HG03139 (cell line): ENCODE measurements at regions not wholly inside any gene's neighbourhood (a gene's known extent, or its start where the extent isn't known, plus 50 kb on each side); places are given as distances from the start of the nearest gene placed in this dataset.
"Not testable (repeated sequence)": the region's sequence is repeated elsewhere in the genome, so short reads cannot be mapped to it uniquely, and the experiment has no call there.

Experiments
- ATAC-seq: cut with Tn5 transposase; IDR thresholded peaks from one replicate; pipeline ENCODE4 v1.9.1; 2021; ENCODE audit not compliant: unreplicated experiment

DNA sequence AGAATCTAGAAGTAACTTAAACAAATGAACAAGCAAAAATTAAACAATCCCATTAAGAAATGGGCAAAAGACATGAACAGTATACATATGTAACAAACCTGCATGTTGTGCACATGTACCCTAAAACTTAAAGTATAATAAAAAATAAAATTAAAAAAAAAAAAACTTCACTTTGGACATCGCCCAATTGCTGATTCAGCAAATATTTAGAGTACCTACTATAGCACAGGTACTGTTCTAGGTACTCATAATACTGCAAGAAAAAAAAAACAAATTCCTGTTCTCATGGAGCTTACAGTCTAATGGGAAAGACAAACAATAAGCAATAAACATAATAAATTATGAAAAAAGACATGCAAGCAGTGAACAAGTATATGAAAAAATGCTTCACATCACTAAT is 501.5 kb upstream of the HS3ST5 start:
- no peak for ATAC-seq

DNA sequence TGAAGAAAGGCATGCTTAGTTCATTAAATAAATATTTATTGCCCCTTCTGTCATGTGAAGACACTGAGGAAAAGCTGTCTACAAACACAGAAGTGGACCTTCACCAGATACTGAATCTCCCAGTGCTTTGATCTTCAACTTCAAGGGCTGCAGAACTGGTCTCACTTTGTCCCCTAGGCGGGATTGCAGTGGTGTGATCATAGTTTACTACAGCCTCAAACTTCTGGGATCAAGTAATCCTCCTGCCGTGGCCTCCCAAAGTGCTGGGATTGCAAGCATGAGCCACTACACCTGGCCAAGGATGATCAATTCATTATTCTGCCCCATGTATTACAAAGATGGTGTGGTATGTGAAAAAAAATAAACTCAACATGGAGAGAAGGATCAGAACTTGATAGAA is 496.2 kb upstream of the HS3ST5 start:
- no peak for ATAC-seq

- no peak for ATAC-seq
Observed at GRCh38 chr6:114833211-114833610, 490.4 kb upstream of the HS3ST5 start.

DNA sequence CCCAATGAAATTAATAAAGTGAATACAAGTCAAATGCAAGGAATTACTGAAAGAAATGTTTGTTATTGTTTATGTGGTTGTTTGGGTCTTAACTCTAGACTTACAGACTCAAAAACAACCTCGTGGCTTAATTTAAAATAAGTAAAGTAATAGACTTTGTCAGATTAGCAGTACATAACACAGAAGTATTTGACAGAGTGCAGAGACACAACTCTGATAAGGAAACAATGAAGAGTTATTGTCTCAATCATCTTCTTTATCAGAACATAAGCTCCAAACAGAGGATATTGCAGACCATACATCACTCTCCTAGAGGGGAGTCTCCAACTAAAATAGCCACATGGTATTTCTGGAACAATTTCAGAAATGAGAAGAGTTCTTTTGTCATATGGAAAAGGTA is 487.7 kb upstream of the HS3ST5 start:
- ATAC-seq, result no peak

- ATAC-seq, result no peak
Observed at GRCh38 chr6:114827135-114827534, 484.3 kb upstream of the HS3ST5 start.

- ATAC-seq, result no peak
Observed at GRCh38 chr6:114824409-114824808, 481.6 kb upstream of the HS3ST5 start.

DNA sequence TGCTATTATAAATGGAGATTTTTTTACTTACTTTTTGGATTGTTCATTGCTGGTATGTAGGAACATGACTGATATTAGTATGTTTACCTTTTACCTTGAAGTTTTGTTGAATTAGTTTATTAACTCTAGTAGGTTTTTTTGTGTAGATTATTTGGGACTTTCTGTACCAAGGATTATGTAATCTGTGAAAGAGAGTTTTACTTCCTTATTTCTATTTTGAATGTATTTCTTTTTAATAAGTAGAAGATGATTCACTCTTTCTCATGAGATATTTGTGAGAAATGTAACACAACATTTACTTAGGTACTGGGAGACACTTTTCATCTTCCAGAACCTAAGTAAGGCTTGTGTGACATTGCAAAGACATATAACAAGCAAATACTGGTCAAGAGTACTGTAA is 473.9 kb upstream of the HS3ST5 start:
- ATAC-seq, result no peak

DNA sequence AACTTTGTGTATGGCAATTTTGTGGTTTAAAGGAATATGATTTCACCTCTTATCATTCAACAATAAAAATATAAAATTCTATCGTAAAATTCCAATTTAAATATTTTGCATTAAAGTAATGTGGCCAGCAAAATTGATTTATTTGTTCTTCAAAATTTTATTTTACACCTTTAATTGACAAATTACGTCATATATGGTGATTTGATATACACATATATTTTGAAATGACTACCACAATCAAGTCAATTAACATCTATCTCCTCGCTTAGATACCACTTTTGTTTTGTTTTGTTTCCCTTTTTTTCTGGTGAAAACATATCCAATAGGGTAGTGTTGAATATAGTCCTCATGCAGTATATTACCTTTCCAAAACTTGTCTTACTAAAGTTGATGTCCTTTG is 467.6 kb upstream of the HS3ST5 start:
- ATAC-seq, result no peak

- ATAC-seq, result not testable (repeated sequence)
Observed at GRCh38 chr6:114805426-114805825, 462.6 kb upstream of the HS3ST5 start.

DNA sequence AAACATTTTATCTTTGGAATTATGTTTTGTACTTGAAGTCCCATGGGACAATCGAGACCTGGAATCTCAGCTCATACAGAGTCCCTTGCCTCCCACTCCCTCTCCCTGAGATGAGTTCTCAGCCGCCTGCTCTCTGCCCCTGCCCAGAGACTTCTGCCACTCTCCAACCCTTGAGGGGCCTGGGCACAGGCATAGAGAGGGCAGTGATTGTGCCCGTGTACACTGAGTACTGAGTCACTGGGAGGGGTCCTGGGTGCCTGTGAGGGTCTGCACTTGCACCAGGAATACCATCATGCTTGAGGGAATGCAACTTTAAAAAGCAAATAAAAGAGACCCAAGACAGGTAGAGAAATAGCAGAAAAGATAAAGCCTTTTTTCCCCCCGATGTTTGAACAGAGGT is 453.8 kb upstream of the HS3ST5 start:
- ATAC-seq, result no peak

DNA sequence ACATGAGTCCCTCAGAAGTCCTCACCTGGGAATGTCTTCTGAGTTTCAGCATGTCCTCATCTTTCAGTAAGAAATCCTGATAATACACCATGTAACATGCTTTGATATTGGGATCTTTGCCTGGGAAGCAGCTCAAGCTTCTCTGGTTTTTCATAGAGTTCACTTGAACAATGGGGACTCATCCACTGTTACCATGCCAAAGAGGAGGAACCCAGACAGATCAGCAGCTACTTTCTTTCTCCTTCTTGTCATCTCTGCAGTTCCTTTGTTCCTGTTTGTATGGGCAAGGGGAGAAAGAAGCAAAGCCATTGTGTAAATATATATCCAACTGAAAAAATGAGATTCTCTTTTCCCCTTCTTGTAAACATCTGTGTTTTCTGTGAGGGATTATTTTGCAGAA is 450.6 kb upstream of the HS3ST5 start:
- no peak for ATAC-seq

GRCh38 chr6:114785235-114786127 is 442.7 kb upstream of the HS3ST5 start:
- ATAC-seq, result no peak

DNA sequence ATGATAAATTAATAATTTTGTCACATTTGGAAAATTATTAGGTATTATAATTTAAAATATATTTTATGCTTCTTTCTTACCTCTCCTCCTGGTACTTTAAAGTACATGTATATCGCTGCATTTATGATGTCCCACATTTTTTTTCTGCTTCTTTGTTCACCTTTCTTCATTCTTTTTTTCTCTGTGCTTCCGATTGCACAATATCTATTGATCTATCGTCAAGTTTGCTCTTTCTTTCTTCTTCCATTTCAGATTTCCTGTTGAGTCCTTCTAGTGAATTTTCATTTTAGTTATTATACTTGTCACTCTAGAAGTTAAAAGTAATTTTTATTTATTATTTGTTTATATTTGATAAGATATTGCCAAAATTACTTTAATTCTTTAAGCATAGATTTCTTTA is 441.0 kb upstream of the HS3ST5 start:
- no peak for ATAC-seq

GRCh38 chr6:114783083-114783482 is 440.3 kb upstream of the HS3ST5 start:
- ATAC-seq, result no peak

DNA sequence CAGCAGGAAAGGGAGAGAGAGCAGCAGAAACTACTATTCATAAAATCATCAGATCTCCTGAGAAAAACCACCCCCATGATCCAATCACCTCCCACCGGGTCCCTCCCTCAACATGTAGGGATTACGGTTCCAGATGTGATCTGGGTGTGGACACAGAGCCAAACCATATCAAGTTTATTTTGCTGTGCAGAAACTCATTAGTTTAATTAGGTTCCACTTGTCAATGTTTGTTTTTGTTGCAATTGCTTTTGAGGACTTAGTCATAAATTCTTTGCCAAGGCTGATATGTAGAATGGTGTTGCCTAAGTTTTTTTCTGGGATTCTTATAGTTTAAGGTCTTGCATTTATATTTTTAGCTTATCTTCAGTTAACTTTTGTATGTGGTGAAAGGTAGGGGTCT is 422.0 kb upstream of the HS3ST5 start:
- no peak for ATAC-seq

GRCh38 chr6:114762145-114762544 is 419.3 kb upstream of the HS3ST5 start:
- ATAC-seq, result no peak

GRCh38 chr6:114747995-114748625 is 405.3 kb upstream of the HS3ST5 start:
- no peak for ATAC-seq

GRCh38 chr6:114740547-114740946 is 397.7 kb upstream of the HS3ST5 start:
- no peak for ATAC-seq

- no peak for ATAC-seq
Observed at GRCh38 chr6:114739656-114740055, 396.8 kb upstream of the HS3ST5 start.

- ATAC-seq, result no peak
Observed at GRCh38 chr6:114735025-114735735, 392.4 kb upstream of the HS3ST5 start.

- no peak for ATAC-seq
Observed at GRCh38 chr6:114733596-114733995, 390.8 kb upstream of the HS3ST5 start.

DNA sequence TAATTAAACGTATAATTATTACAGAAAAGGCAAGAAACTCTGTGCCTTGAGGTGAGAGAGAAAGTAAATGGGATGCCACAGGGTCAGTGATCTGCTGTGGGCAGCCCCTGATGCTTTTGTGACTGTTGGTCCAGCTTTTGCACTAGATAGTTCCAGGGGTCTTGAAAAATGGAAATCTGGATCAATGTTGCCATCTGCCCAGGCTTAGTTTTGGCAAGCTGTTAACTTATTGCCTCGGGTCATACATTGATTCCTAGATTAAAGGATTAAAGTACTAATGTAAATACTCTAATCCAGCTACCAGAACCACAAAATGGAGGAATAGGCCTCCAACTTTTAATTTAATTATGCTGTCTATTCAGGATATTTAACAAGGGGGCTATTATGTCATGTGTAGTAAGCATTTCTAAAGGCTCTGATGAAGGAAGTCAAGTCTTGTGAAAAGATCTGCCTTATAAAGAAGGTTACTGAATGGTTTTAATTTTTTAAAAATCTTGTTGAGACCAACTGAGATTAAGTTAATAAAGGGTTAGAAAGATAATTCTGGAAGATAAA is 376.0 kb upstream of the HS3ST5 start:
- no peak for ATAC-seq
